ENCODE measurements at regions not wholly inside any gene's neighbourhood (a gene's known extent, or its start where the extent isn't known, plus 50 kb on each side); places are given as distances from the start of the nearest gene placed in this dataset.

DNA sequence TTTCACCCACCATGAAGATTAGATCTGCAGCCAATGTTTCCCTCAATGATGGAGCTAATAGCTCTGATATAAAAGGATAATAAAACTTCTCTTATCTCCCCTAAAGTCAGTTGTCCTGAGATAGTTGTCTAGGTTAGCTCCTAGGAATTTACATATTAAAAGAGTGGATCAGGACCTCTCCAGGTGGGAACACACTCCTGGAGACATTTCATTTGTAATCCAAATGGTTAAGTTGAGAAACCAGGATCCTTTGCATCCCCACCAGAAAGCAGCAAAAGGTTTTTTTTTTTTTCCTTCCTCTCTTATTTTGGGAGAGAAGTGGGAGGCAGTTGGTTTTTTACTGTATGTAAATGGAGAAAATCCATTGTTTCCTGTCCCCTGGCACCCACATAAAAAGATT is 182.5 kb upstream of the FBXL17 start:
- TF ChIP-seq MXI1 (IDR thresholded peaks at IDR 0.05; ENCODE audit: low read depth, low read length) (no peak), SMC3 (IDR thresholded peaks at IDR 0.05; ENCODE audit: borderline replicate concordance, low read length) (no peak), RCOR1 (conservative IDR thresholded peaks at IDR 0.05; ENCODE audit: low read depth, low read length) (no peak), YY1 (IDR thresholded peaks at IDR 0.05; ENCODE audit: low read depth, low read length) (no peak), EGR1 (IDR thresholded peaks at IDR 0.05; ENCODE audit: borderline replicate concordance in 1 of 2, low read depth in 2 of 2, low read length in 2 of 2) (no peak), CHD2 (IDR thresholded peaks at IDR 0.05; ENCODE audit: borderline replicate concordance, low read depth, low read length) (no peak), FOS (IDR thresholded peaks at IDR 0.05; ENCODE audit: borderline replicate concordance, extremely low read depth, insufficient read length) (no peak), ZBTB33 (IDR thresholded peaks at IDR 0.05) (no peak), RAD21 (IDR thresholded peaks at IDR 0.05; ENCODE audit: insufficient read depth, low read depth, low read length) (no peak), SP1 (IDR thresholded peaks at IDR 0.05; ENCODE audit: low read depth, low read length) (no peak)

Data from GM12878 (cell line).